SK-N-SH treated with all-trans-retinoic acid at 6 μM for 48 hours (cell line): ENCODE measurements at regions not wholly inside any gene's neighbourhood (a gene's known extent, or its start where the extent isn't known, plus 50 kb on each side); places are given as distances from the start of the nearest gene placed in this dataset.
A peak's percentile ranks its signal among the peaks of the same experiment; 100 is the strongest.

Source experiments
- ATAC-seq: fragments of 200-7000 bp; cut with Tn5 transposase; 3 replicates; pipeline ENCODE4 v1.9.1; 2020; ENCODE audit warnings: mild to moderate bottlenecking, moderate library complexity
- ARNTL ChIP-seq: fragments of 450-650 bp; formaldehyde crosslinking; IDR thresholded peaks from 2 replicates; pipeline ENCODE4 v1.5.0; 2020; ENCODE audit warnings: low read depth, mild to moderate bottlenecking, moderate library complexity, borderline replicate concordance
- BACH2 ChIP-seq: fragments of 250-450 bp; sonication (Bioruptor Pico); IDR thresholded peaks from 2 replicates; pipeline ENCODE4 v1.9.0; 2021; ENCODE audit warnings: mild to moderate bottlenecking, borderline replicate concordance
- CSDC2 ChIP-seq: fragments of 250-450 bp; sonication (Bioruptor Pico); IDR thresholded peaks from 2 replicates; pipeline ENCODE4 v1.5.0; 2020; ENCODE audit warnings: mild to moderate bottlenecking, moderate library complexity
- ESRRG ChIP-seq: fragments of 250-450 bp; sonication (Bioruptor Pico); IDR thresholded peaks from 2 replicates; pipeline ENCODE4 v1.6.1; 2021; ENCODE audit warnings: mild to moderate bottlenecking
- GLIS3 ChIP-seq: fragments of 250-450 bp; sonication (Bioruptor Pico); IDR thresholded peaks from 2 replicates; pipeline ENCODE4 v1.5.0; 2020; ENCODE audit warnings: mild to moderate bottlenecking, moderate library complexity
- ISL1 ChIP-seq: fragments of 250-450 bp; sonication (Bioruptor Pico); IDR thresholded peaks from 2 replicates; pipeline ENCODE4 v2.1.2; 2022; ENCODE audit warnings: mild to moderate bottlenecking, moderate library complexity
- OSR1 ChIP-seq: fragments of 250-450 bp; sonication (Bioruptor Pico); IDR thresholded peaks from 2 replicates; pipeline ENCODE4 v1.8.0; 2022; ENCODE audit warnings: moderate library complexity, mild to moderate bottlenecking, inconsistent platforms
- PPARA ChIP-seq: fragments of 250-450 bp; sonication (Bioruptor Pico); IDR thresholded peaks from 2 replicates; pipeline ENCODE4 v1.5.0; 2020; ENCODE audit warnings: mild to moderate bottlenecking, borderline replicate concordance
- RARB ChIP-seq: fragments of 250-450 bp; sonication (Bioruptor Pico); IDR thresholded peaks from 2 replicates; pipeline ENCODE4 v1.8.0; 2021; ENCODE audit warnings: mild to moderate bottlenecking, moderate library complexity
- TCF4 ChIP-seq: fragments of 250-450 bp; sonication (Bioruptor Pico); IDR thresholded peaks from 2 replicates; pipeline ENCODE4 v1.8.0; 2021; ENCODE audit warnings: mild to moderate bottlenecking, moderate library complexity, borderline replicate concordance
- TOX ChIP-seq: fragments of 250-450 bp; sonication (Bioruptor Pico); IDR thresholded peaks from 2 replicates; pipeline ENCODE4 v1.8.0; 2021; ENCODE audit warnings: mild to moderate bottlenecking, moderate library complexity, borderline replicate concordance
- ZFP3 ChIP-seq: fragments of 250-450 bp; sonication (Bioruptor Pico); IDR thresholded peaks from 2 replicates; pipeline ENCODE4 v1.5.0; 2020; ENCODE audit warnings: mild to moderate bottlenecking, moderate library complexity
- ZFP30 ChIP-seq: fragments of 450-650 bp; formaldehyde crosslinking; IDR thresholded peaks from 2 replicates; pipeline ENCODE4 v1.5.0; 2022; ENCODE audit warnings: mild to moderate bottlenecking, moderate library complexity
- ZNF565 ChIP-seq: fragments of 450-650 bp; formaldehyde crosslinking; conservative IDR thresholded peaks from 2 replicates; pipeline ENCODE4 v1.5.0; 2020; ENCODE audit warnings: low read depth, mild to moderate bottlenecking, moderate library complexity
- ZNF70 ChIP-seq: fragments of 450-650 bp; formaldehyde crosslinking; IDR thresholded peaks from 2 replicates; pipeline ENCODE4 v1.5.0; 2020; ENCODE audit warnings: mild to moderate bottlenecking, moderate library complexity
- ZNF8 ChIP-seq: fragments of 450-650 bp; formaldehyde crosslinking; IDR thresholded peaks from 2 replicates; pipeline ENCODE4 v1.5.0; 2020; ENCODE audit warnings: mild to moderate bottlenecking, moderate library complexity
- TF ChIP-seq, protein P1 (sequence below): fragments of 250-450 bp; sonication (Bioruptor Pico); IDR thresholded peaks from 2 replicates; pipeline ENCODE4 v1.5.0; 2020; ENCODE audit warnings: mild to moderate bottlenecking, moderate library complexity
- TF ChIP-seq, protein P2 (sequence below): fragments of 250-450 bp; sonication (Bioruptor Pico); IDR thresholded peaks from 2 replicates; pipeline ENCODE4 v1.5.1; 2021; ENCODE audit warnings: mild to moderate bottlenecking, moderate library complexity
- TF ChIP-seq, protein P3 (sequence below): fragments of 250-450 bp; sonication (Bioruptor Pico); IDR thresholded peaks from 2 replicates; pipeline ENCODE4 v1.8.0; 2020; ENCODE audit warnings: mild to moderate bottlenecking, moderate library complexity, borderline replicate concordance
- TF ChIP-seq, protein P4 (sequence below): fragments of 250-450 bp; sonication (Bioruptor Pico); IDR thresholded peaks from 2 replicates; pipeline ENCODE4 v1.5.1; 2020; ENCODE audit warnings: low read depth, mild to moderate bottlenecking, moderate library complexity

DNA sequence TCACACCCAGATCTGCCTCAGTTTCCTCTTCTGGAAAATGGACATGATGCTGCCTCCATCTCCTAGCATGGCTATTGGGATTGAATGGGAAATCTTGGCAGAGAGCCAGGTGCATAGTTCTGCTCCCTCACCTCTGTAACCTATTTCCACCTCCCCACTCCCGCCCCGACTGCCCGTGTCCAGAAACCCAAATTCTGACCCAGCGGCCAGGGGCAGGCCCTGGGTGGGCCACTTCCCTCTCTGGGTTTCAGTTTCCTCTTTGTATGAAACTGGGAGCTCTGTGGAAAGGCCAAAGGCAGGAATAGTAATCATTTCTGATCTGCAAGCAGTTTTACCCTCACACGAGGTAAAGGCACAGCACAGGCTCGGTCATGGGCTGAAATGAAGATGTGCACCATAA lies 74.1 kb upstream of the DUSP5 start (continued):
- TF ChIP-seq ARNTL (CRISPR knock-in tag) (no peak), ZNF565 (CRISPR knock-in tag) (no peak)
- TF ChIP-seq, protein P1, sequence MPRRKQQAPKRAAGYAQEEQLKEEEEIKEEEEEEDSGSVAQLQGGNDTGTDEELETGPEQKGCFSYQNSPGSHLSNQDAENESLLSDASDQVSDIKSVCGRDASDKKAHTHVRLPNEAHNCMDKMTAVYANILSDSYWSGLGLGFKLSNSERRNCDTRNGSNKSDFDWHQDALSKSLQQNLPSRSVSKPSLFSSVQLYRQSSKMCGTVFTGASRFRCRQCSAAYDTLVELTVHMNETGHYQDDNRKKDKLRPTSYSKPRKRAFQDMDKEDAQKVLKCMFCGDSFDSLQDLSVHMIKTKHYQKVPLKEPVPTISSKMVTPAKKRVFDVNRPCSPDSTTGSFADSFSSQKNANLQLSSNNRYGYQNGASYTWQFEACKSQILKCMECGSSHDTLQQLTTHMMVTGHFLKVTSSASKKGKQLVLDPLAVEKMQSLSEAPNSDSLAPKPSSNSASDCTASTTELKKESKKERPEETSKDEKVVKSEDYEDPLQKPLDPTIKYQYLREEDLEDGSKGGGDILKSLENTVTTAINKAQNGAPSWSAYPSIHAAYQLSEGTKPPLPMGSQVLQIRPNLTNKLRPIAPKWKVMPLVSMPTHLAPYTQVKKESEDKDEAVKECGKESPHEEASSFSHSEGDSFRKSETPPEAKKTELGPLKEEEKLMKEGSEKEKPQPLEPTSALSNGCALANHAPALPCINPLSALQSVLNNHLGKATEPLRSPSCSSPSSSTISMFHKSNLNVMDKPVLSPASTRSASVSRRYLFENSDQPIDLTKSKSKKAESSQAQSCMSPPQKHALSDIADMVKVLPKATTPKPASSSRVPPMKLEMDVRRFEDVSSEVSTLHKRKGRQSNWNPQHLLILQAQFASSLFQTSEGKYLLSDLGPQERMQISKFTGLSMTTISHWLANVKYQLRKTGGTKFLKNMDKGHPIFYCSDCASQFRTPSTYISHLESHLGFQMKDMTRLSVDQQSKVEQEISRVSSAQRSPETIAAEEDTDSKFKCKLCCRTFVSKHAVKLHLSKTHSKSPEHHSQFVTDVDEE (CRISPR knock-in tag) = no peak
- TF ChIP-seq, protein P2, sequence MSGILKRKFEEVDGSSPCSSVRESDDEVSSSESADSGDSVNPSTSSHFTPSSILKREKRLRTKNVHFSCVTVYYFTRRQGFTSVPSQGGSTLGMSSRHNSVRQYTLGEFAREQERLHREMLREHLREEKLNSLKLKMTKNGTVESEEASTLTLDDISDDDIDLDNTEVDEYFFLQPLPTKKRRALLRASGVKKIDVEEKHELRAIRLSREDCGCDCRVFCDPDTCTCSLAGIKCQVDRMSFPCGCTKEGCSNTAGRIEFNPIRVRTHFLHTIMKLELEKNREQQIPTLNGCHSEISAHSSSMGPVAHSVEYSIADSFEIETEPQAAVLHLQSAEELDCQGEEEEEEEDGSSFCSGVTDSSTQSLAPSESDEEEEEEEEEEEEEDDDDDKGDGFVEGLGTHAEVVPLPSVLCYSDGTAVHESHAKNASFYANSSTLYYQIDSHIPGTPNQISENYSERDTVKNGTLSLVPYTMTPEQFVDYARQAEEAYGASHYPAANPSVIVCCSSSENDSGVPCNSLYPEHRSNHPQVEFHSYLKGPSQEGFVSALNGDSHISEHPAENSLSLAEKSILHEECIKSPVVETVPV (CRISPR knock-in tag) = no peak

DNA sequence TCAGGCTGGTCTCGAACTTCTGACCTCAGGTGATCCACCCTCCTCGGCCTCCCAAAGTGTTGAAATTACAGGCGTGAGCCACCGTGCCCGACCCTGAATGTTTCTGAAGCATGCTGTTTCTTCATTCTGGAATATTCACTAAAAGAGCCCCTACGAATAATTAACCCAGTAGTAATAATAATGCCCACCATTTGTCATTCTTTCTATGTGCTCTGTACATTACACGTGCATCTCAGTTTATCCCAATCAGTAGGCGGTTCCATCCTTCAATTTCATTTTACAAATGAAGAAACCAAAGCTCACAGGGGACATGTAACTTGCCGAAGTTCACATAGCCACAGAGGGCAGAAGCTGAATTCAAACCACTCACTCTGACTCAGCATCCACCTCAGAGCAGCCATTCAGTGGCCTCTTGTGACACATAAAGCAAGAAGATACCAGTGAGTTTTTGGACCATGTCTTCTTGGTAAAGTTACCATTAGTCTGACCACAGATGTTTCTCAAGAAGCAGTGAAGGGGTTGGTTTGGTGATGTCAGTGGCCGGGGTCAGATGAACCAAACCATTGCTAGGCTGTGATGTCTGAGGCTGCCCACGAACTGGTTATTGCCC lies 71.9 kb upstream of the DUSP5 start:
- ATAC-seq = peak; percentile 45; the same call in 1 of the 3 replicates
- TF ChIP-seq ESRRG (CRISPR knock-in tag) (no peak), GLIS3 (CRISPR knock-in tag) (no peak), PPARA (CRISPR knock-in tag) (no peak), TOX (CRISPR knock-in tag) (no peak), ISL1 (CRISPR knock-in tag) (no peak), CSDC2 (CRISPR knock-in tag) (no peak), ARNTL (CRISPR knock-in tag) (no peak)
- TF ChIP-seq, protein P3, sequence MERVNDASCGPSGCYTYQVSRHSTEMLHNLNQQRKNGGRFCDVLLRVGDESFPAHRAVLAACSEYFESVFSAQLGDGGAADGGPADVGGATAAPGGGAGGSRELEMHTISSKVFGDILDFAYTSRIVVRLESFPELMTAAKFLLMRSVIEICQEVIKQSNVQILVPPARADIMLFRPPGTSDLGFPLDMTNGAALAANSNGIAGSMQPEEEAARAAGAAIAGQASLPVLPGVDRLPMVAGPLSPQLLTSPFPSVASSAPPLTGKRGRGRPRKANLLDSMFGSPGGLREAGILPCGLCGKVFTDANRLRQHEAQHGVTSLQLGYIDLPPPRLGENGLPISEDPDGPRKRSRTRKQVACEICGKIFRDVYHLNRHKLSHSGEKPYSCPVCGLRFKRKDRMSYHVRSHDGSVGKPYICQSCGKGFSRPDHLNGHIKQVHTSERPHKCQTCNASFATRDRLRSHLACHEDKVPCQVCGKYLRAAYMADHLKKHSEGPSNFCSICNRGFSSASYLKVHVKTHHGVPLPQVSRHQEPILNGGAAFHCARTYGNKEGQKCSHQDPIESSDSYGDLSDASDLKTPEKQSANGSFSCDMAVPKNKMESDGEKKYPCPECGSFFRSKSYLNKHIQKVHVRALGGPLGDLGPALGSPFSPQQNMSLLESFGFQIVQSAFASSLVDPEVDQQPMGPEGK (CRISPR knock-in tag) = no peak
- TF ChIP-seq, protein P4, sequence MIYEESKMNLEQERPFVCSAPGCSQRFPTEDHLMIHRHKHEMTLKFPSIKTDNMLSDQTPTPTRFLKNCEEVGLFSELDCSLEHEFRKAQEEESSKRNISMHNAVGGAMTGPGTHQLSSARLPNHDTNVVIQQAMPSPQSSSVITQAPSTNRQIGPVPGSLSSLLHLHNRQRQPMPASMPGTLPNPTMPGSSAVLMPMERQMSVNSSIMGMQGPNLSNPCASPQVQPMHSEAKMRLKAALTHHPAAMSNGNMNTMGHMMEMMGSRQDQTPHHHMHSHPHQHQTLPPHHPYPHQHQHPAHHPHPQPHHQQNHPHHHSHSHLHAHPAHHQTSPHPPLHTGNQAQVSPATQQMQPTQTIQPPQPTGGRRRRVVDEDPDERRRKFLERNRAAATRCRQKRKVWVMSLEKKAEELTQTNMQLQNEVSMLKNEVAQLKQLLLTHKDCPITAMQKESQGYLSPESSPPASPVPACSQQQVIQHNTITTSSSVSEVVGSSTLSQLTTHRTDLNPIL (CRISPR knock-in tag) = no peak

DNA sequence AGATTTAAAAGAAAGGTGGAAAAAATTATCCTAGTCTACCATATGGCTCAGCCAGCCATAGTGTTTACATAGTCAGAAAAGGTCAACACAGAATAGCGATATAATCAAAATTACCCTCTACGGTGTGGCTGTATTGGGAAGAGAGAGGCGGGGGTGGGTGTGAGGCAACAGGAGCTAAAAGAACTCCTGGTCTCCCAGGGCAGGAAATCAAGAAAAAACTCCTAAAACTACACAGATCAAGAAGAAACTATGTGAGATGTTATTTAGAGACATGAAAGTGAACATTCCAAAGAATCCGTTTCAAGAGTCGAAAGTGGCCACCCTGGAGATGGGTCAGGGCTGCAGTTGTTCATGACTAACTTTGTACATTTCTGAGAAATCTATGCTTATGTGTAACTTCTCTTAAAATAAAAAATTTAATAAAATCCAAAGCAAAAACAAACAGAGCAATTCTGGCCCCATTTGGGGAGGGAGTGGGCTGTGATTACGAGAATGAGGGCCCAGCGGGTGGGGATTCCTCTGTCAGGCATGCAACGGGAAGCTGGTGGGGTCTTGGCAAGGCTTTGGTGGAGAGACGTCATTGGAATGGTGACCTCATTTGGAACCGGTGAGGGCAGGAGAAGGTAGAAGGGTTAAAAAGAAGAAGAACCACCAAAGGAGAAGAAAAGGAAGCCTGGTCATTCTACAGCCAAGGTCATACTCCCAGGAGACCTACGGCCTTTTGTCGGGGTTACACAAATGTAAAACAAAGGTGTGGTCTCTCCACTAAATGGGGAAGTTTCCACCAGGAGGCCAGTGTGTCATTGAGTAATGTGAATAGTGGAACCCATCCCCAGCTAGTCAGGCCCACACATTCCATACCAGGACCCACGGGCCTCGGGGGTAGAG lies 71.2 kb upstream of the DUSP5 start:
- TF ChIP-seq ZNF8 (CRISPR knock-in tag) (no peak), BACH2 (no peak), RARB (CRISPR knock-in tag) (no peak), ZNF70 (CRISPR knock-in tag) (no peak)
- 0 out of 3 replicates have a peak, but pooled peaks have one; percentile 31 for ATAC-seq

DNA sequence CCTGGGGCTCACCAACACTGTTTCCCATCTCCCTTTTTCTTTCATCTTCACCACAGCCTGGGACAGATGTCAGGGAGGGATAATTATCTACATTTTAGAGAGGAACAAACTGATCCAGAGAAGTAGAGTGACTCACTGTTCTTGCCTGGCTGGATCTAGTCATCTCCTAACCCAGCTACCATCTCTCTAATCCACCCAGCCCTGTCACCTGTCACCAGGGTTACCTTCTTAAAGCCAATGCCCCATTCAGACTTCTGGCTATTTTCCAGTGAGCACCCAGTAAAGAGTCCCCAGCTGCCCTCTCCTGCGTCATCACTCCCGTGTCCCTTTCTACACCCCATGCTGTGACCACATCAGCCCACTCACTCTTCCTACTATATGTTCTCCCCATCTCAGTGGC lies 68.4 kb upstream of the DUSP5 start:
- no peak for ATAC-seq
- TF ChIP-seq ZFP30 (CRISPR knock-in tag) (no peak), ZNF565 (CRISPR knock-in tag) (no peak), ARNTL (CRISPR knock-in tag) (no peak), CSDC2 (CRISPR knock-in tag) (no peak), OSR1 (no peak), GLIS3 (CRISPR knock-in tag) (no peak), TCF4 (no peak), ZFP3 (CRISPR knock-in tag) (no peak), BACH2 (no peak)
- TF ChIP-seq, protein P1 (CRISPR knock-in tag) = no peak
- TF ChIP-seq, protein P2 (CRISPR knock-in tag) = no peak
- TF ChIP-seq, protein P3 (CRISPR knock-in tag) = no peak
